ENCODE measurements at regions not wholly inside any gene's neighbourhood (a gene's known extent, or its start where the extent isn't known, plus 50 kb on each side); places are given as distances from the start of the nearest gene placed in this dataset.

DNA sequence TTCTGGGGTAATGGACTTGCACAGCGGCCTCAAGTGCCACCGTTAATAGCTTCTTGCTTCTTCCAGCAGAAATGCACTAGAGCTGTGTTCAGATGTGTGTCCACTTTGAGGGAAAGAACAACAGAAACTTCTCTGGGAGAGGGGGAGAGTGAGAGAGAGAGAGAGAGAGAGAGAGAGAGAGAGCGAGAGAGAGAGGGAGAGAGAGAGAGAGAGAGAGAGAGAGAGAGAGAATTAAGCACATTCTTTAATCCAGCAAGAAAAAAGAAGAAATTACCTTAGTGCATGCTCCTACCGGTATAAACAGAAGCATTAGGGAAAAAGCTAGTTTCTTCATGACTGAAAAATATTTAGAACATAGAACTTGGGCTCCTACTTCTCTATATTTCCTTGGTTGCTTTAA is 418.8 kb downstream of the MAN2A1 start:
- H3K36me3 ChIP-seq (ENCODE audit: control insufficient read depth, insufficient read depth, low read length) = no peaks in the 10 kb centered on the region
- no peaks in the 10 kb centered on the region for H3K27me3 ChIP-seq (ENCODE audit: control insufficient read depth, insufficient read depth, low read length)
- H3K4me3 ChIP-seq (ENCODE audit: low read depth, low read length) = no peak overlapping the region
- no peak for DNase-seq (ENCODE audit: low read depth)
- ChIA-PET POLR2A (no interaction called here), CTCF (no interaction called here)
- TF ChIP-seq, protein P1, sequence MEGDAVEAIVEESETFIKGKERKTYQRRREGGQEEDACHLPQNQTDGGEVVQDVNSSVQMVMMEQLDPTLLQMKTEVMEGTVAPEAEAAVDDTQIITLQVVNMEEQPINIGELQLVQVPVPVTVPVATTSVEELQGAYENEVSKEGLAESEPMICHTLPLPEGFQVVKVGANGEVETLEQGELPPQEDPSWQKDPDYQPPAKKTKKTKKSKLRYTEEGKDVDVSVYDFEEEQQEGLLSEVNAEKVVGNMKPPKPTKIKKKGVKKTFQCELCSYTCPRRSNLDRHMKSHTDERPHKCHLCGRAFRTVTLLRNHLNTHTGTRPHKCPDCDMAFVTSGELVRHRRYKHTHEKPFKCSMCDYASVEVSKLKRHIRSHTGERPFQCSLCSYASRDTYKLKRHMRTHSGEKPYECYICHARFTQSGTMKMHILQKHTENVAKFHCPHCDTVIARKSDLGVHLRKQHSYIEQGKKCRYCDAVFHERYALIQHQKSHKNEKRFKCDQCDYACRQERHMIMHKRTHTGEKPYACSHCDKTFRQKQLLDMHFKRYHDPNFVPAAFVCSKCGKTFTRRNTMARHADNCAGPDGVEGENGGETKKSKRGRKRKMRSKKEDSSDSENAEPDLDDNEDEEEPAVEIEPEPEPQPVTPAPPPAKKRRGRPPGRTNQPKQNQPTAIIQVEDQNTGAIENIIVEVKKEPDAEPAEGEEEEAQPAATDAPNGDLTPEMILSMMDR (IDR thresholded peaks at IDR 0.05; ENCODE audit: insufficient read depth, low read depth, low read length) = no peak

DNA sequence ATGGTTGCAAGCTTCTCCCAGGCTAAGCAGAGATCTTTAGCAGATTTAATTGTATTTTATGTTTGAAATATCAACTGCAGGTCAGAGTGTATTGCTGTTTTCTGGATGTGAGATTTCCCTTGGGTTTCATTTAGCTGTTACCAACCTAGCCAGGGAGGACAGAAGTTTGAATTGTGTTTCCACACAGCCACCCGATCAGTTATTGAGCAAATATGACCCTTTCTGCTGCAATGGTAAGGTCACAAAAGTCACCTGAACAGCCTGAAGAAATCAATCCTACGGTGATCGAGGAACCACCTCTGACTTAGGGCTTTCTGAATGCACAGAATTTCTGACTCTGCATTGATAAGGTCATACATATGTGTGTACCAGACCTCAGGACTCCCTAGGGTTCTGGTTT is 419.9 kb downstream of the MAN2A1 start:
- ChIA-PET CTCF (no interaction called here), POLR2A (no interaction called here)
- Histone ChIP-seq H3K4me3 (ENCODE audit: low read depth, low read length) (no peak overlapping the region), H3K27me3 (ENCODE audit: control insufficient read depth, insufficient read depth, low read length) (no peaks in the 10 kb centered on the region), H3K36me3 (ENCODE audit: control insufficient read depth, insufficient read depth, low read length) (no peaks in the 10 kb centered on the region)
- TF ChIP-seq, protein P1 (IDR thresholded peaks at IDR 0.05; ENCODE audit: insufficient read depth, low read depth, low read length) = no peak
- no peak for DNase-seq (ENCODE audit: low read depth)

DNA sequence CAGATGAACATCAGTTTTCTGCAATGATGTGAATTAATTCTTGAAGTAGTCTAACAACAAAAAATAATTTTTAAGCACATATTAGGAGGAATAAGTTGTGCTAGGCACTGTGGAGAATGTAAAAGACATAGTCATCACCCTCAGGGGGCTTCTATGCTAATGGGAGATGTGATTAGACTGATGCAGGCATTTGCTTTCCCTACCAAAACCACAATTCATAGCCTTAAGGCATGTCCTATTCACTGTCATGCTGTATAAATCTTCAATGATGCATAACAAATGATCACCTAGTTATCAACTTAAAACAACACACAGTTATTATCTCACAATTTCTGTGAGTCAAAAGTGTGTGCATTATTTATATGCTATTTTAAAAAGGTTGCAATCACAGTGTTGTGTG is 422.6 kb downstream of the MAN2A1 start:
- DNase-seq (ENCODE audit: low read depth) = no peak
- CTCF ChIA-PET = no interaction called here
- Histone ChIP-seq H3K27me3 (ENCODE audit: control insufficient read depth, insufficient read depth, low read length) (no peaks in the 10 kb centered on the region), H3K36me3 (ENCODE audit: control insufficient read depth, insufficient read depth, low read length) (no peaks in the 10 kb centered on the region), H3K4me3 (ENCODE audit: low read depth, low read length) (no peak overlapping the region)
- POLR2A ChIA-PET = no interaction called here
- TF ChIP-seq, protein P1 (IDR thresholded peaks at IDR 0.05; ENCODE audit: insufficient read depth, low read depth, low read length) = no peak

DNA sequence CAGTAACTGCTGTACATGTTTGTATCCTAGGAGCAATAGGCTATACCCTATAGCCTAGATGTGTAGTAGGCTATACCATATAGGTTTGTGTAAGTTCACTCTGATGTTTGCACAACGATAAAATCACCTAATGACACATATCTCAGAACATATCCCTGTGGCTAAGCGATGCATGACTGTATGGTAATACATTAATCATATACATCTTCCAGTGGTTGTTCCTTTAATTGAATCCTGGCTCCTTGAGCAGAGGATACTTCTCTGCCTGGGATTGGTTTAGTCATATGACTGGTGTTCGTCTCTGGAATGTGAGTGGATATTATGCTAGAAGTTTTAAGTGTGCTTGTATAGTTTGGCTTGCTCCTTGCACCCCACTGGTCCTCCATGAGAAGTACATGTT is 425.8 kb downstream of the MAN2A1 start:
- POLR2A ChIA-PET = no interaction called here
- CTCF ChIA-PET = no interaction called here
- no peak overlapping the region for H3K4me3 ChIP-seq (ENCODE audit: low read depth, low read length)
- no peaks in the 10 kb centered on the region for H3K27me3 ChIP-seq (ENCODE audit: control insufficient read depth, insufficient read depth, low read length)
- no peak for DNase-seq (ENCODE audit: low read depth)
- TF ChIP-seq, protein P1 (IDR thresholded peaks at IDR 0.05; ENCODE audit: insufficient read depth, low read depth, low read length) = no peak
- H3K36me3 ChIP-seq (ENCODE audit: control insufficient read depth, insufficient read depth, low read length) = no peaks in the 10 kb centered on the region

DNA sequence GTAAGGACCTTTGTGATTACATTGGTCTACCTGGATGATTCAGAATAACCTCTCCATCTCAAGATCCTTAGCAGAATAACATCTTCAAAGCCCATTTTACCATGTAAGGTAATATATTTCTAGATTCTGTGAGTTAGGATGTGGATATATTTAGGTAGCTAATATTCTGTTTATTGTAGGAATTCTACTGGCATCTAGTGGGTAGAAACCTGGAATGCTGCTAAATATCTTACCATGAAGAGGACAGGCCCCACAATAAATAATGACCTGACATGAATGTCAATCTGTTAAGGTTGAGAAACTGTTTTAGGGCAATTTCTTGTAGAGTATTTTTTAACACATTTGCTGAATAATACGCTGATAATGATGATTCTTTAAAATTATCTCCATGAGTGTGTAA is 426.8 kb downstream of the MAN2A1 start:
- TF ChIP-seq, protein P1 (IDR thresholded peaks at IDR 0.05; ENCODE audit: insufficient read depth, low read depth, low read length) = no peak
- POLR2A ChIA-PET = no interaction called here
- no peak overlapping the region for H3K4me3 ChIP-seq (ENCODE audit: low read depth, low read length)
- CTCF ChIA-PET = no interaction called here
- no peak for DNase-seq (ENCODE audit: low read depth)
- no peaks in the 10 kb centered on the region for H3K36me3 ChIP-seq (ENCODE audit: control insufficient read depth, insufficient read depth, low read length)
- no peaks in the 10 kb centered on the region for H3K27me3 ChIP-seq (ENCODE audit: control insufficient read depth, insufficient read depth, low read length)
